WI38 (cell line): ENCODE measurements at regions not wholly inside any gene's neighbourhood (a gene's known extent, or its start where the extent isn't known, plus 50 kb on each side); places are given as distances from the start of the nearest gene placed in this dataset.
"Not testable (repeated sequence)": the region's sequence is repeated elsewhere in the genome, so short reads cannot be mapped to it uniquely, and the experiment has no call there.

Source experiments
- H3K4me3 ChIP-seq: 2 replicates; pipeline ENCODE4 v1.5.1; 2011; ENCODE audit warnings: low read depth, mild to moderate bottlenecking, control low read depth, low read length
- TF ChIP-seq, protein P1 (sequence below): IDR thresholded peaks from 2 replicates; pipeline ENCODE4 v1.5.1; 2012; ENCODE audit warnings: low read depth, mild to moderate bottlenecking, control low read depth, low read length

DNA sequence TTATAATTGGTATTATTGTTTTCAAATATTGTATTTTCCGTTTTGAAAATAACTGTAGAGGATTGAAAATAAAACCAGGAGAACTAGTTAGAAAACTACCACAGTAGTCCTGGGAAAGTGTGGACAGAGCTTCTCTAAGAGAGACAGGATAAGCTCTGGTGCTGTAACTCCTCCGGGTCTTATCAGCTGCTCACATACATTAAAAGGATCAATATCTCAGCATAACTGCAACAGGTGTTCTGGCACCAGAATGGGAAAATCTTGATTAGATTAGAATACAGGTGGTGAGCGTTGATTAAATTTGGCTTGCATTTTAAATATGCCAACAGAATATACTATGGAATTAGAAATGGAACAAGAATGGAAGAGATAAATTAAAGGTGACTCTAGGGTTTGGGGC lies 1138.9 kb upstream of the ADGRB3 start:
- H3K4me3 ChIP-seq = no peak overlapping the region
- TF ChIP-seq, protein P1, sequence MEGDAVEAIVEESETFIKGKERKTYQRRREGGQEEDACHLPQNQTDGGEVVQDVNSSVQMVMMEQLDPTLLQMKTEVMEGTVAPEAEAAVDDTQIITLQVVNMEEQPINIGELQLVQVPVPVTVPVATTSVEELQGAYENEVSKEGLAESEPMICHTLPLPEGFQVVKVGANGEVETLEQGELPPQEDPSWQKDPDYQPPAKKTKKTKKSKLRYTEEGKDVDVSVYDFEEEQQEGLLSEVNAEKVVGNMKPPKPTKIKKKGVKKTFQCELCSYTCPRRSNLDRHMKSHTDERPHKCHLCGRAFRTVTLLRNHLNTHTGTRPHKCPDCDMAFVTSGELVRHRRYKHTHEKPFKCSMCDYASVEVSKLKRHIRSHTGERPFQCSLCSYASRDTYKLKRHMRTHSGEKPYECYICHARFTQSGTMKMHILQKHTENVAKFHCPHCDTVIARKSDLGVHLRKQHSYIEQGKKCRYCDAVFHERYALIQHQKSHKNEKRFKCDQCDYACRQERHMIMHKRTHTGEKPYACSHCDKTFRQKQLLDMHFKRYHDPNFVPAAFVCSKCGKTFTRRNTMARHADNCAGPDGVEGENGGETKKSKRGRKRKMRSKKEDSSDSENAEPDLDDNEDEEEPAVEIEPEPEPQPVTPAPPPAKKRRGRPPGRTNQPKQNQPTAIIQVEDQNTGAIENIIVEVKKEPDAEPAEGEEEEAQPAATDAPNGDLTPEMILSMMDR = no peak

DNA sequence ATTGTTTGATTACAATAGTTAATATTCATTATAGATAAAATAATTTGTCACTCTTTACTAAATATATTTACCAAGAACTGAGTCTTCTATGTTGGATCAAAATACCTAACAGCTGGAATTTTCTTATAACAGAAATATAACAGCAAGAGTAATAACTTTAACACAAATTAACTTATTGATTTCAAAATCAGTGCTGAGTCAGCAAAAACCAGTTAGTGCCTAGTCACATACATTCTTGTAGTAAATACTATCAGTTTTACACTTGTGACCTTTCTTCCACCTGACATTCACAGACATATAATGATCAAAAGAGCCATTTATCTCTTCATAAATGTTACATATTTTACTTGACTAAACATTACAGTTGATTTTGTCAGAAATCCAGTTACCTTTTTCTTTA lies 1141.4 kb upstream of the ADGRB3 start:
- TF ChIP-seq, protein P1 = no peak
- no peak overlapping the region for H3K4me3 ChIP-seq

DNA sequence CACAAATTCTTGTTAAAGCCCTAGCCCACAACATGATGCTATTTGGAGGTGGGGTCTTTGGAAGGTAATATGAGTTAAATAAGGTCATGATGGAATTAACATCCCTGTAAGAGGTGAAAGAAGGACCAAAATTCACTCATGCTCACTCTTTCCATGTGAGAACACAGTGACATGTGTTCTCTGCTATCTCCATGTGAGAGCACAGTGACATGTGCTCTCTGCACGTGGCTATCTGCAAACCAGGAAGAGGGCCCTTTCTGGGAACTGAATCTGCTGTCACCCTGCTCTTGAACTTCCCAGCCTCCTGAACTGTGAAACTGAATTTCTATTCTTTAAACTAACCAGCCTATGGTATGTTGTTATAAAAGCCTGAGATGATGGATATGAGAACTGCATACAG lies 1159.4 kb upstream of the ADGRB3 start:
- TF ChIP-seq, protein P1 = no peak

DNA sequence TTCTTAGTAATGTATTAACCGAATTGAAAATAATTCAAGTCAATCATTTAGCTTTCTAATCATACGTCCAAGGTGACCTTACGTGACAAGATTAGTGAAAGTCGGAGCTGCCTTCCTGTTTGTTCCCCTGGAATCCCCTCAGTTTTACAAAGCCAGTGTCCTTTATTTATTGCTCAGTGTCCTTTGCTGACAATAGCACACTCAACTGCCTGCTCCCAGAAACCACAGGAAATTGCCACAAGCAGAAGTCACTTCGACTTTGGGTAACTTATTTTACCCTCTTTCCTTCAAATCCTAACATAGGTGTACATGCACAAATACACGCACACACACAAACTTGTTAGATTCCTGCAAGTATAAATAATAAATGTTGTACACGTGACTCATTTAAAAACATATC lies 1167.7 kb upstream of the ADGRB3 start:
- TF ChIP-seq, protein P1 = no peak
- H3K4me3 ChIP-seq = no peak overlapping the region

More for the DNA sequence above, 1159.4 kb upstream of the ADGRB3 start:
- H3K4me3 ChIP-seq = no peak overlapping the region

DNA sequence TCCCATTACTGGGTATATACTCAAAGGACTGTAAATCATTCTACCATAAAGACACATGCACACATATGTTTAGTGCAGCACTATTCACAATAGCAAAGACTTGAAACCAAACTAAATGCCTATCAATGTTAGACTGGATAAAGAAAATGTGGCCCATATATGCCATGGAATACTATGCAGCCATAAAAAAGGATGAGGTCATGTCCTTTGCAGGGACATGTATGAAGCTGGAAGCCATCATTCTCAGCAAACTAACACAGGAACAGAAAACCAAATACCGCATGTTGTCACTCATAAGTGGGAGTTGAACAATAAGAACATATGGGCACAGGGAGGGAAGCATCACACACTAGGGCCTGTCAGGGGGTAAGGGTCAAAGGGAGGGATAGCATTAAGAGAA lies 1172.4 kb upstream of the ADGRB3 start:
- H3K4me3 ChIP-seq = not testable (repeated sequence)

DNA sequence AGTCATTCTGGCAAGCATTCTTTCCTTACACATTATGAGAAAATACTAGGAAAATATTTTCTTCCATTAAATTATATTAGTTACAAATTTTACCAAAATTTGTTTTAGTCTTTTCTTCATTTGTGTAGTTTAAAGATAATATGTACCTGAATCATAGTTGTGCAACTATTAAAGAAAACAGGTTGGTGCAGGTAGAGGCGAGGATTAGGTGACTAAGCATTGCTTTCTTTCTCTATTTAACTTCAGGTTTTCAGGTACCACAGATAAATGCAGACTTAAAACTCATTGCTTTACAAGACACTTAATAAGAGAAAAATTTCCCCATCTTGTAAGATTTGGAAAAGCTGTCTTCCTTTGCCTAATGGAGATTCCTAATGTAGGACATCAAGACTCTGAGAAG lies 1175.5 kb upstream of the ADGRB3 start:
- TF ChIP-seq, protein P1 = no peak
- no peak overlapping the region for H3K4me3 ChIP-seq

DNA sequence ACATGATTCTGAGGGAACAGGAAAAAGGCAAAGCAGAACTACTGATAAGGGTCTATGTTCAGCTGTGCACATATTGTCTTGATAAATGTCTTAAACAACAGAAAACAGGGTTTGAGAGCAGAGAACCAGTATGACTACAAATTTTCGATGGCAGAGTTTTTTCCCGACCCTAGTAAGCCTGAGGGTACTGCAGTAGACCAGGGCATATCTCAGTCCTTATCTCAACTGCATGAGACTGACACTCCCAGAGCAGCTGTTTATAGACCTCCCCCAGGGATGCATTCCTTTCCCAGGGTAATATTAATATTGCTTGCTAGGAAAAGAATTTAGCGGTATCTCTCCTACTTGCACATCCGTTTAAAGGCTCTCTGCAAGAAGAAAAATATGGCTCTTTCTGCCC lies 1176.8 kb upstream of the ADGRB3 start:
- no peak overlapping the region for H3K4me3 ChIP-seq
- TF ChIP-seq, protein P1 = no peak

DNA sequence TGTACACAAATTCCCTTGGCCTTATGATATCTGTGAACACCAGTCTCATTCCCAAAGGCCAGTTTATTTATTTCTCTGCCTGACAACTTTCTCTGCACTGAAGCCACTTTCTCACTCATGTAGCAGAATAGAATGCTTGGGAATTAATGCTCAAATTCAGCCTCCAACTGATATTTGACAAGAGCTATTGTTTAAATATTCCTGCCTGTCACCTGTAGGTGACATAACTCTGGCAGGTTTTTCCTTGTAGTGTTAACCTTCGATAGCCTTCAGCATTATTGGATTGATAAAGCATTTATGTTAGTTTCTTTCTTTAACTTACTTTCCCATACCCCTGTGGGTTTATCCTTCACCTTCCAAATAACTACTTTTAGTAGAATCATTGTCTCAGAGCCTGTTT lies 1183.2 kb upstream of the ADGRB3 start:
- no peak overlapping the region for H3K4me3 ChIP-seq
- TF ChIP-seq, protein P1 = no peak
